Natural killer cell treated with Interleukin-12 subunit alpha and Interleukin-12 subunit beta and Interleukin-15 and Interleukin-18, amount 100 ng/mL, for 72 hours (primary cell): ENCODE measurements at regions not wholly inside any gene's neighbourhood (a gene's known extent, or its start where the extent isn't known, plus 50 kb on each side); places are given as distances from the start of the nearest gene placed in this dataset.
"Not testable (repeated sequence)": the region's sequence is repeated elsewhere in the genome, so short reads cannot be mapped to it uniquely, and the experiment has no call there.

Experiments
- ATAC-seq, 2 donors: fragments of 150-1000 bp; cut with Tn5 transposase in 1 of 2; sonication (Bioruptor Pico), chemical (Tn5 transposase) in 1 of 2; 2 replicates each; pipeline ENCODE4 v1.10.0; 2021
- DNase-seq: peaks from one replicate; pipeline ENCODE4 v3.0.0; 2022; ENCODE audit warnings: low spot score
- H3K27ac Mint-ChIP-seq, 2 donors: 1 replicate in 1 of 2; 2 replicates in 1 of 2; pipeline ENCODE4 v1.8.0; 2022; ENCODE audit warnings: mixed read lengths in 2 of 2, mild to moderate bottlenecking in 1 of 2, moderate library complexity in 1 of 2
- H3K27me3 Mint-ChIP-seq, 2 donors: 1 replicate in 1 of 2; 2 replicates in 1 of 2; pipeline ENCODE4 v1.8.0; 2022; ENCODE audit warnings: mixed read lengths in 2 of 2
- H3K36me3 Mint-ChIP-seq: one replicate; pipeline ENCODE4 v1.8.0; 2022; ENCODE audit warnings: mixed read lengths
- H3K4me1 Mint-ChIP-seq, 2 donors: 1 replicate in 1 of 2; 2 replicates in 1 of 2; pipeline ENCODE4 v1.8.0; 2022; ENCODE audit warnings: low read depth in 2 of 2, mixed read lengths in 2 of 2, mild to moderate bottlenecking in 1 of 2
- H3K4me3 Mint-ChIP-seq: one replicate; pipeline ENCODE4 v1.8.0; 2022; ENCODE audit warnings: mixed read lengths
- H3K9me3 Mint-ChIP-seq: 2 replicates; pipeline ENCODE4 v1.8.0; 2022; ENCODE audit warnings: mixed read lengths

DNA sequence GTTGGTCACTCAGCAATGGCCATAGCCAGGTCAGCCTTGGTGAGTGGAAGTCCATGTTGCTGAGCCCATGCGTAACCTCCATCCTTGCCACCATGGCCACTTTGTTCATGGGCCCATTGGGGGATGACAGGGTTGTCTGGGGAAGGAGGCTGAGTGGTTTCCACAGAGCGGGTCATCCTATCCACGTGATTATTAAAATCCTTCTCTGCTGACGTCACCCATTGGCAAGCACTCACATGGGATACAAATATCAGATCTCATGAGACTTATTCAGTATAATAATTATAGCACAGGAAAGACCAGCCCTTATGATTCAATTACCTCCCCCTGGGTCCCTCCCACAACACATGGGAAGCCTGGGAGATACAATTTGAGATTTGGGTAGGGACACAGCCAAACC, 534.8 kb downstream of the DIPK2A start:
- not testable (repeated sequence) for H3K36me3 Mint-ChIP-seq, H3K4me1 Mint-ChIP-seq, H3K27ac Mint-ChIP-seq, H3K9me3 Mint-ChIP-seq, H3K4me3 Mint-ChIP-seq, ATAC-seq, DNase-seq, H3K27me3 Mint-ChIP-seq

- Mint-ChIP-seq H3K4me1 (no peaks in the 10 kb centered on the region), H3K27ac (no peak overlapping the region), H3K36me3 (no peaks in the 10 kb centered on the region), H3K4me3 (no peak overlapping the region), H3K27me3 (no peaks in the 10 kb centered on the region), H3K9me3 (peaks cover 11% of the 10 kb centered on the region)
- ATAC-seq (no peak), DNase-seq (no peak)
These were observed 539.7 kb downstream of the DIPK2A start for GRCh38 chr3:144511346-144511745.

- Mint-ChIP-seq H3K9me3 (peaks cover 11% of the 10 kb centered on the region), H3K4me1 (no peaks in the 10 kb centered on the region), H3K27ac (no peak overlapping the region), H3K4me3 (no peak overlapping the region), H3K36me3 (no peaks in the 10 kb centered on the region), H3K27me3 (no peaks in the 10 kb centered on the region)
- no peak for DNase-seq
- no peak for ATAC-seq
These were observed 544.4 kb downstream of the DIPK2A start for GRCh38 chr3:144516026-144516425.

GRCh38 chr3:144516589-144516988, 545.0 kb downstream of the DIPK2A start:
- Mint-ChIP-seq H3K27ac (no peak overlapping the region), H3K4me3 (no peak overlapping the region), H3K4me1 (no peaks in the 10 kb centered on the region), H3K27me3 (no peaks in the 10 kb centered on the region), H3K9me3 (peaks cover 11% of the 10 kb centered on the region), H3K36me3 (no peaks in the 10 kb centered on the region)
- no peak for ATAC-seq
- DNase-seq = no peak

DNA sequence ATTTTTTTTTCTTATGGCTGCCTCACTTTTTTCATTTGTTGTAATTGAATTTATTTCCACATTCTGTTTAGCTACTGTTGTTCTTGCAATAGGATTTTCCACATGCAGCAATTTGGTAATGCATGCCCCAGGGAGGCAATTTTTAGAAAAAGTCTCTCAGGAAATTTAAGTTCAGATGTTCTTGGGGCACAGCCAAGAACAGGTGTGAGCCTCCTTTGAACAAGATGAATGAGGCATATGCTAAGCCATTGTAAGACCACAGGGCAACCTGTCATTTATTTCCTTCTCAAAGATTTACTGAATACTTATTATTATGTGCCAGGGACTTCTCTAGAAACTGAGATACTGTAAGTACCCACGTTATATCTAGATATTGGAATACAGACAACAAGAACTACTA, 549.5 kb downstream of the DIPK2A start:
- DNase-seq (no peak), ATAC-seq (no peak)
- Mint-ChIP-seq H3K9me3 (peaks cover 4% of the 10 kb centered on the region), H3K27me3 (no peaks in the 10 kb centered on the region), H3K4me1 (no peaks in the 10 kb centered on the region), H3K36me3 (no peaks in the 10 kb centered on the region), H3K27ac (no peak overlapping the region), H3K4me3 (no peak overlapping the region)

- Mint-ChIP-seq H3K4me1 (no peaks in the 10 kb centered on the region), H3K9me3 (peaks cover 4% of the 10 kb centered on the region), H3K4me3 (no peak overlapping the region), H3K36me3 (no peaks in the 10 kb centered on the region), H3K27ac (no peak overlapping the region), H3K27me3 (no peaks in the 10 kb centered on the region)
- ATAC-seq (no peak), DNase-seq (no peak)
These were observed 550.8 kb downstream of the DIPK2A start for GRCh38 chr3:144522456-144522855.

DNA sequence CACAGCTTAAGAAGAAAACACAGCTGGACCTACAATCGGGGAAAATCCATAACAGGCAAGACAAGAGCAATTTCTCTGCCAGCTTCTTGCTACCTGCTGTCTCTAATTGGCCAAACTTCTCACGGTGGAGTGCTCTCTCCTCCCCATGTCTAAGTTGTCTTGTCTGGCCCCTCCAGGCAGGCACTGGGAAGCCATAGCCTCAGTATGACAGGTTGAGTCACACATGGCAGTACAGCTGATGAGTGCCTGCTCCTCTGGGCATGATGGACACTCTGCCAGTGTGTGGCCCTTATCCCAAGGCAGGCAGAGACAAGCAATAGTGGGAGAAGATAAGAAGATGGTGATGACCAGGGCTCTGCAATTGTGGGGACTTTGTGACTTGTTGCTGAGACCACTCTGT, 551.8 kb downstream of the DIPK2A start:
- no peak for DNase-seq
- Mint-ChIP-seq H3K9me3 (no peaks in the 10 kb centered on the region), H3K27ac (no peak overlapping the region), H3K4me3 (no peak overlapping the region), H3K36me3 (no peaks in the 10 kb centered on the region), H3K27me3 (no peaks in the 10 kb centered on the region), H3K4me1 (no peaks in the 10 kb centered on the region)
- ATAC-seq = no peak

- H3K27me3 Mint-ChIP-seq = no peaks in the 10 kb centered on the region
- H3K9me3 Mint-ChIP-seq = peaks cover 2% of the 10 kb centered on the region
- no peak for ATAC-seq
- DNase-seq = no peak
- no peaks in the 10 kb centered on the region for H3K4me1 Mint-ChIP-seq
- H3K36me3 Mint-ChIP-seq = no peaks in the 10 kb centered on the region
- H3K4me3 Mint-ChIP-seq = no peak overlapping the region
- no peak overlapping the region for H3K27ac Mint-ChIP-seq
These were observed 552.9 kb downstream of the DIPK2A start for GRCh38 chr3:144524531-144524930.

DNA sequence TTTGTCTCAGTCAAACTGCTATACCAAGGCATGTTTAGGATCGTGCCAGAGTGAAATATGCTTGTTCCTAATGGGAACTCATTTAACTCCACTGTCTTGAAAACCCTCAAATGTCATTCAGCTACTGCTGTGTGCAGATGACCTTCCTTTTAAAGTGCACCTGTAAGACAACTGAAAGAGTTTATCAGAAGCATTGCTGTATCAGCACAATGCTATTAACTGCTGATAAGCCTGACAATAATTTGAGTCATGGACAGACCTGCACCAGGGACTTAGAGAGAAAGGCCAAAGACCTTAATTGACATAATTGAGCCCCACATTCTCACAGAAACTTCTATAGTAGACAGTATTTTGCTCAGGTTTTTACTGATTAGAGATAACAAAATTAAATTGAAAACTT, 557.9 kb downstream of the DIPK2A start:
- Mint-ChIP-seq H3K27me3 (no peaks in the 10 kb centered on the region), H3K36me3 (no peaks in the 10 kb centered on the region), H3K9me3 (peaks cover 5% of the 10 kb centered on the region), H3K4me3 (no peak overlapping the region), H3K4me1 (no peaks in the 10 kb centered on the region), H3K27ac (no peak overlapping the region)
- no peak for DNase-seq
- ATAC-seq = no peak

- Mint-ChIP-seq H3K4me3 (no peak overlapping the region), H3K4me1 (no peaks in the 10 kb centered on the region), H3K36me3 (no peaks in the 10 kb centered on the region), H3K27ac (no peak overlapping the region), H3K9me3 (no peaks in the 10 kb centered on the region), H3K27me3 (no peaks in the 10 kb centered on the region)
- ATAC-seq = no peak
- no peak for DNase-seq
These were observed 573.2 kb downstream of the DIPK2A start for GRCh38 chr3:144544871-144545270.

GRCh38 chr3:144546539-144546938, 574.9 kb downstream of the DIPK2A start:
- ATAC-seq = no peak
- Mint-ChIP-seq H3K4me3 (no peak overlapping the region), H3K36me3 (no peaks in the 10 kb centered on the region), H3K27ac (no peak overlapping the region), H3K9me3 (no peaks in the 10 kb centered on the region), H3K4me1 (no peaks in the 10 kb centered on the region), H3K27me3 (no peaks in the 10 kb centered on the region)
- no peak for DNase-seq

- no peak for ATAC-seq
- Mint-ChIP-seq H3K4me1 (no peaks in the 10 kb centered on the region), H3K36me3 (no peaks in the 10 kb centered on the region), H3K9me3 (peaks cover 3% of the 10 kb centered on the region), H3K27ac (no peak overlapping the region), H3K27me3 (no peaks in the 10 kb centered on the region), H3K4me3 (no peak overlapping the region)
- DNase-seq = no peak
These were observed 576.7 kb downstream of the DIPK2A start for GRCh38 chr3:144548346-144548745.

DNA sequence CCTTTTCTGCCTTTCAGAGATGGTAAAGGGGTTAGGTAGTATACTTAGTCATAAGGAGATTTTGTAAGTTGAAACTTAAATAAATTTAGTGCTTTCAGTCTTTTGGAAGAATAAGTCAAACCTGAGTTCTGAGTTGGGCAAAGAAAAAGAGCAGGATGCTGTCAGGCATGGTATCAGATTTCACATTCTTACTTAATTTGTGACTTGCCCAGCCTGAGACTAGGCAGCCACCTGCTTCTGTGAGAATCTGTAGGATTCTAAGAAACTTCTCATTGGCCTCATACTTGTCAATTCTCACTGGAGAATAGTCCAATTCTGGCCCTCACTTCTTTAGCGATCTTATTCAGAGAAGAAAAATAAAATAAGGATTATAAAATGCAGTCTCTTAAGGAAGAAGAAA, 577.5 kb downstream of the DIPK2A start:
- no peak for DNase-seq
- ATAC-seq = no peak
- H3K4me1 Mint-ChIP-seq = no peaks in the 10 kb centered on the region
- no peaks in the 10 kb centered on the region for H3K27me3 Mint-ChIP-seq
- no peaks in the 10 kb centered on the region for H3K36me3 Mint-ChIP-seq
- H3K4me3 Mint-ChIP-seq = no peak overlapping the region
- peaks cover 3% of the 10 kb centered on the region for H3K9me3 Mint-ChIP-seq
- no peak overlapping the region for H3K27ac Mint-ChIP-seq

GRCh38 chr3:144552346-144553057, 580.9 kb downstream of the DIPK2A start:
- Mint-ChIP-seq H3K27me3 (no peaks in the 10 kb centered on the region), H3K36me3 (no peaks in the 10 kb centered on the region), H3K4me3 (no peak overlapping the region), H3K27ac (no peak overlapping the region), H3K4me1 (no peaks in the 10 kb centered on the region), H3K9me3 (peaks cover 3% of the 10 kb centered on the region)
- DNase-seq (no peak), ATAC-seq (no peak)

DNA sequence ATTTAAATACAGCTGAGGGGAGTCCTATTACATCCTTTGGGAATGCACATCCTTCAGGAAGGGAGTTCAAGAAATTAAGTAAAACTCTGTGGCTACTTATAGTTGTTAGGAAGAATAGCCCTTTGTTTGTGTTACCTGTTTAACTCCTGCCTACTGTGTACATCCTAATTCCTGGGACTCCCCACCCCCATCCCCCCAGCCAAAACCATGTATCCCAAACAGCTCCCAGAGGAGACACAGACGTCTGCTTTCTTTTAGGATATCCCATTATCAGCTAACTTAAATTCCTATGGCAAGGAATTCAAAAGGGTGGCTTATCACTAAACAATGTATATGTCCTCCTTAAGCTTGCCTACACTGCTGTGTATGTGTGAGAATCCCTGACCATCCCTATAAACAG, 581.7 kb downstream of the DIPK2A start:
- Mint-ChIP-seq H3K36me3 (no peaks in the 10 kb centered on the region), H3K27ac (no peak overlapping the region), H3K4me1 (no peaks in the 10 kb centered on the region), H3K27me3 (no peaks in the 10 kb centered on the region), H3K9me3 (peaks cover 3% of the 10 kb centered on the region), H3K4me3 (no peak overlapping the region)
- ATAC-seq (no peak), DNase-seq (no peak)
